HEK293T (cell line): ENCODE measurements at regions not wholly inside any gene's neighbourhood (a gene's known extent, or its start where the extent isn't known, plus 50 kb on each side); places are given as distances from the start of the nearest gene placed in this dataset.

Experiments
- CTCF ChIA-PET: fragments of 350-600 bp; formaldehyde crosslinking; extraction: SDS; loops from one replicate; lab custom pipeline; 2021; ENCODE audit warnings: antibody characterized with exemption, inconsistent platforms; lab: Yijun Ruan, JAX
- POLR2A ChIA-PET: fragments of 350-600 bp; formaldehyde crosslinking; extraction: SDS; loops from one replicate; lab custom pipeline; 2020; ENCODE audit warnings: antibody characterized with exemption, inconsistent platforms; lab: Yijun Ruan, JAX
- DNase-seq: peaks from one replicate; pipeline ENCODE4 v3.0.0; 2012; ENCODE audit warnings: mixed read lengths; ENCODE audit errors: extremely low spot score
- ARNT ChIP-seq: fragments of 450-650 bp; IDR thresholded peaks from 2 replicates; pipeline ENCODE4 v1.6.1; 2017; ENCODE audit warnings: mild to moderate bottlenecking
- BHLHE40 ChIP-seq: fragments of 450-650 bp; IDR thresholded peaks from 2 replicates; pipeline ENCODE4 v1.6.1; 2016; ENCODE audit warnings: mild to moderate bottlenecking, moderate library complexity, borderline replicate concordance
- CTBP1 ChIP-seq: fragments of 450-650 bp; IDR thresholded peaks from 2 replicates; pipeline ENCODE4 v1.6.1; 2016; ENCODE audit warnings: borderline replicate concordance
- ELF4 ChIP-seq: fragments of 450-650 bp; IDR thresholded peaks from 2 replicates; pipeline ENCODE4 v1.6.1; 2017; ENCODE audit warnings: antibody characterized with exemption
- FOXA1 ChIP-seq: fragments of 450-650 bp; IDR thresholded peaks from 2 replicates; pipeline ENCODE4 v1.6.1; 2016; ENCODE audit warnings: mild to moderate bottlenecking
- FOXK2 ChIP-seq: fragments of 450-650 bp; IDR thresholded peaks from 2 replicates; pipeline ENCODE4 v1.6.1; 2016; ENCODE audit warnings: mild to moderate bottlenecking
- FOXM1 ChIP-seq: fragments of 450-650 bp; IDR thresholded peaks from 2 replicates; pipeline ENCODE4 v1.6.1; 2017; ENCODE audit warnings: mild to moderate bottlenecking, borderline replicate concordance
- HDGF ChIP-seq: fragments of 450-650 bp; IDR thresholded peaks from 2 replicates; pipeline ENCODE4 v1.6.1; 2017; ENCODE audit warnings: antibody characterized with exemption, borderline replicate concordance
- L3MBTL2 ChIP-seq: fragments of 450-650 bp; conservative IDR thresholded peaks from 2 replicates; pipeline ENCODE4 v1.6.1; 2016; ENCODE audit warnings: mild to moderate bottlenecking
- LEF1 ChIP-seq: fragments of 450-650 bp; IDR thresholded peaks from 2 replicates; pipeline ENCODE4 v1.6.1; 2017; ENCODE audit warnings: mild to moderate bottlenecking, borderline replicate concordance
- NFRKB ChIP-seq: fragments of 450-650 bp; IDR thresholded peaks from 2 replicates; pipeline ENCODE4 v1.6.1; 2016; ENCODE audit warnings: mild to moderate bottlenecking, moderate library complexity
- SP1 ChIP-seq: fragments of 450-650 bp; IDR thresholded peaks from 2 replicates; pipeline ENCODE4 v1.6.1; 2017
- SUZ12 ChIP-seq: fragments of 450-650 bp; IDR thresholded peaks from 2 replicates; pipeline ENCODE4 v1.6.1; 2016; ENCODE audit warnings: mild to moderate bottlenecking
- TARDBP ChIP-seq: fragments of 450-650 bp; IDR thresholded peaks from 2 replicates; pipeline ENCODE4 v1.6.1; 2016
- ZNF384 ChIP-seq: fragments of 450-650 bp; IDR thresholded peaks from 2 replicates; pipeline ENCODE4 v1.6.1; 2016
- TF ChIP-seq, protein P1 (sequence below): fragments of 450-650 bp; IDR thresholded peaks from 2 replicates; pipeline ENCODE4 v1.6.1; 2016

DNA sequence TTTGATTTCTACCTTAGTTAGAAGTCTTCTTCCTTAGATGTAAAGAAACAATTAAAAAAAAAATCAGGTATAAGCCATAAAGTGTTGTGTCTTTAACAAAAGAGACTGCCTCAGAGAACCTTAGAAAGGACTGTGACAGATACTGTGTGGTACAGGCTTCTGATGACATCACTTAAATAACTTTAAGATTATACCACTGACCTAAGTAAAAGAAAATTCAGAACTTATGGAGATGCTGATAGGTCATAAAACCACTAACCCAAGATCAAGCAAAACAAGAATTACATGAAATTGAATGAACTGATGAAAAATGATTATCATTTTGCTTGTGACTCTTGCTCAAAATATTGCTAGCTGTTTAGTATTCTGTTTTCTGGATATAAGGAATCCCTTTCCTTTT lies 220.8 kb downstream of the NRIP1 start:
- DNase-seq = no peak
- TF ChIP-seq TARDBP (no peak), FOXK2 (no peak), BHLHE40 (no peak), L3MBTL2 (no peak), CTBP1 (no peak), NFRKB (no peak), FOXM1 (no peak), ARNT (no peak), ZNF384 (no peak), SP1 (no peak), FOXA1 (no peak), SUZ12 (no peak), ELF4 (no peak), LEF1 (no peak), HDGF (no peak)
- TF ChIP-seq, protein P1, sequence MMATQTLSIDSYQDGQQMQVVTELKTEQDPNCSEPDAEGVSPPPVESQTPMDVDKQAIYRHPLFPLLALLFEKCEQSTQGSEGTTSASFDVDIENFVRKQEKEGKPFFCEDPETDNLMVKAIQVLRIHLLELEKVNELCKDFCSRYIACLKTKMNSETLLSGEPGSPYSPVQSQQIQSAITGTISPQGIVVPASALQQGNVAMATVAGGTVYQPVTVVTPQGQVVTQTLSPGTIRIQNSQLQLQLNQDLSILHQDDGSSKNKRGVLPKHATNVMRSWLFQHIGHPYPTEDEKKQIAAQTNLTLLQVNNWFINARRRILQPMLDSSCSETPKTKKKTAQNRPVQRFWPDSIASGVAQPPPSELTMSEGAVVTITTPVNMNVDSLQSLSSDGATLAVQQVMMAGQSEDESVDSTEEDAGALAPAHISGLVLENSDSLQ = no peak
- POLR2A ChIA-PET = no interaction called here
- CTCF ChIA-PET = no interaction called here

DNA sequence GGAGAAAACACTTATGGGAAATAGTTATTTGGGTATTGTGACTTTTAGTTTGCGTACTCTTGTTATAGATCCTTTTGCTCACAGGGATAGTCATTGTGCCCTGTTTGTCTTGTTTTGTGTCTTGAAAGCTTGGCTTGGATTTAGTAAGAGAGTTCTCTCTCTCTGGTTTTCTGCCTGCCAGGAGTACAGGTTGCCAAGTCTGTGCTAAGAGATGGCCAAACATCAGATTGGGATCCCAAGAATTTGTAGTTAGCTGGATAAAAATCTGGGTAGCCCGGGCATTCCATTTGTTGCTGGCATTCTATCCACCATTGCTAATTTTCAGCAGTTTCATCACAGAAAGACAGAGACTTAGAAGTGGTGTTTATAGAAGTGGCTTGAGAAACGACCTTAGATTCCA lies 222.2 kb downstream of the NRIP1 start:
- ChIA-PET CTCF (no interaction called here), POLR2A (no interaction called here)
- no peak for DNase-seq
- no peak for TF ChIP-seq L3MBTL2

DNA sequence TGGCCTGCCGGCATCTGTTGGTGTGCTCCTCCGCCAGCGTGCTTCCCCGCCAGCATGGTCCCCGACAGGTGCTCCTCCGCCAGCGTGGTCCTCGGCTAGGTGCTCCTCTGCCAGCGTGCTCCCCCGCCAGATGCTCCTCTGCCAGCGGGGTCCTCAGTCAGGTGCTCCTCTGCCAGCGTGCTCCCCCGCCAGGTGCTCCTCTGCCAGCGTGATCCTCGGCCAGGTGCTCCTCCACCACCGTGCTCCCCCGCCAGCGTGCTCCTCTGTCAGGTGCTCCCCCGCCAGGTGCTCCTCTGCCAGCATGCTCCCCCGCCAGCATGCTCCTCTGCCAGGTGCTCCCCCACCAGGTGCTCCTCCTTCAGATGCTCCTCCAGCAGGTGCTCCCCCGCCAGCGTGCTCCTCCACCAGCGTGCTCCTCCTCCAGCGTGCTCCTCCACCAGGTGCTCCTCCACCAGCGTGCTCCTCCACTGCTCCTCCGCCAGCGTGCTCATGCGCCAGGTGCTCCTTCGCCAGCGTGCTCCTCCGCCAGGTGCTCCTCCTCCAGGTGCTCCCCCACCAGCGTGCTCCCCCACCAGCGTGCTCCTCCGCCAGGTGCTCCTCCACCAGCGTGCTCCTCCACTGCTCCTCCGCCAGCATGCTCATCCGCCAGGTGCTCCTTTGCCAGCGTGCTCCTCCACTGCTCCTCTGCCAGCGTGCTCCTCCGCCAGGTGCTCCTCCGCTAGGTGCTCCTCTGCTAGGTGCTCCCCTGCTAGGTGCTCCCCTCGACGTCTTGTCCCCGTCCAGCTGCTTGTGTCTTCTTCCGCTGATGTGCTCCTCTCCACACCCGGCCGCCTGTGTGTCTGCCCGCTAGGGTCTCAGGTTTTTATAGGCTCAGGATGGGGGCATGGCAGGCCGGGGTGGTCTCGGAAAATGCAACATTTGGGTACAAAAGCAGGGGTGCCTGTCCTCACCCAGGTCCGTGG lies 223.0 kb downstream of the NRIP1 start:
- CTCF ChIA-PET = no interaction called here

DNA sequence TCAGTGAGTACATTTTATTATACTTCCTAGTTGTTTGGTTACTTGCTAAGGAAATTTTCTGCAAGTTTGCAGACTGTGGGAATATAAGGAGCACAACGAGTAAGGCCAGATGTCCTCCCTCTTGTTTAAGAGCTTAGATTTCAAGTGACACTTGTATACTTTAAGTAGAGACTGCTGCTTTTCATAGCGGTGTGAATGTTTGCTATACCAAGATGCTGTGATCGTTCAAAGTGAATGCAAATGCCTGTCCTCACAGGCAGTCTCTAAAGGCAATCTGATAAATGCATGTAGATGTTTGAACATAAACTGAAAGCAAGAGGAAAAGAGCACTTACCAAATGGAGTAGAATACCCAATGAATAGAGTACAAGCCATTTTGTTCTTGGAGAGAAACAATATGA lies 226.4 kb downstream of the NRIP1 start:
- DNase-seq = no peak
- POLR2A ChIA-PET = no interaction called here
- TF ChIP-seq SUZ12 (no peak), CTBP1 (no peak), NFRKB (no peak), L3MBTL2 (no peak), HDGF (no peak), SP1 (no peak), FOXM1 (no peak), ARNT (no peak), BHLHE40 (no peak), TARDBP (no peak)
- TF ChIP-seq, protein P1 = no peak
- CTCF ChIA-PET = no interaction called here

More for the DNA sequence above, 223.0 kb downstream of the NRIP1 start:
- POLR2A ChIA-PET = no interaction called here
- TF ChIP-seq NFRKB (no peak), FOXM1 (no peak), TARDBP (no peak), ZNF384 (no peak), CTBP1 (no peak), BHLHE40 (no peak), FOXA1 (no peak), LEF1 (no peak)
- TF ChIP-seq, protein P1 = no peak
- no peak for DNase-seq

DNA sequence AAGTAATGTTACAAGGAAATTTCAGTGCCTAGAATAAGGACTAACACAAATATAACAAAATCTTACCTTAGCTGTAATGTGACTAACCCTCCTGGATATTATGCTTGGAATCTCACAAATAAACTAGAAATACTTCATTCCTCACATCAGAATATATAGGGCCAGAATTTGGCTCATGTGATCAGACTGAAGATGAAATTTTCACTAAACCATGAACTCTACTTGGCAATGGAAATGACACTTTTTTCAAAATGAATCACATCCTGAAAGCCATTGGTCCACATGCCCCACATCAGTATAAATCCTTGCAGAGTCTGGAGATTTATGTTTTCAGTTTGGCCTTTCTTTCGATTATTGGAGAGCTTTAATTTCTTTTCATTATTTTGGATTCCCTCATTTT lies 227.8 kb downstream of the NRIP1 start:
- DNase-seq = no peak
- TF ChIP-seq, protein P1 = no peak
- TF ChIP-seq FOXM1 = no peak
- no peak for TF ChIP-seq BHLHE40
- no peak for TF ChIP-seq L3MBTL2
- TF ChIP-seq SP1 = no peak
- TF ChIP-seq ELF4 = no peak
- no peak for TF ChIP-seq HDGF
- no peak for TF ChIP-seq LEF1
- TF ChIP-seq FOXK2 = no peak
- no peak for TF ChIP-seq NFRKB
- TF ChIP-seq ARNT = no peak
- TF ChIP-seq TARDBP = no peak
- no peak for TF ChIP-seq SUZ12
- no peak for TF ChIP-seq CTBP1
- TF ChIP-seq ZNF384 = no peak
- TF ChIP-seq FOXA1 = no peak
- ChIA-PET CTCF (no interaction called here), POLR2A (no interaction called here)
